ENCODE measurements at regions not wholly inside any gene's neighbourhood (a gene's known extent, or its start where the extent isn't known, plus 50 kb on each side); places are given as distances from the start of the nearest gene placed in this dataset.

- intact Hi-C loops (cut with micrococcal nuclease; ENCODE audit: unreplicated experiment) (no loop called here), in situ Hi-C loops (cut with HindIII; ENCODE audit: extremely low pct_ligation_motif_present, low pct_unique_long_range_greater_than_20kb) (no loop called here)
- 0 out of 2 replicates have a peak, but pooled peaks have one; percentile 25 for TF ChIP-seq ATF7 (IDR thresholded peaks at IDR 0.05)
- TF ChIP-seq ATF7 (CRISPR knock-in tag; IDR thresholded peaks at IDR 0.05), result no peak
- no peak for TF ChIP-seq KDM5A (IDR thresholded peaks at IDR 0.05; ENCODE audit: borderline replicate concordance, low read length)
- Histone ChIP-seq H3K4me1 (ENCODE audit: insufficient read depth, low read length) (no peaks in the 10 kb centered on the region), H3K9ac (ENCODE audit: insufficient read depth, low read depth, low read length) (no peak overlapping the region), H3K27ac (ENCODE audit: extremely low read length, insufficient read depth, low read length) (no peak overlapping the region), H3K4me2 (ENCODE audit: low read depth, low read length) (no peak overlapping the region), H3K36me3 (replicated peaks in 1 of 2; ENCODE audit: control insufficient read depth in 1 of 2, insufficient read depth in 2 of 2, low read length in 2 of 2) (no peaks in the 10 kb centered on the region), H4K20me1 (ENCODE audit: insufficient read depth, low read length) (no peaks in the 10 kb centered on the region), H3K27me3 (ENCODE audit: control insufficient read depth in 1 of 2, insufficient read depth in 2 of 2, low read length in 2 of 2) (peaks cover 0 to 3% of the 10 kb centered on the region in 2 experiments; a peak in 1 of 5 replicates), H2AFZ (ENCODE audit: low read length) (no peak overlapping the region), H3K79me2 (ENCODE audit: insufficient read depth, low read length) (no peaks in the 10 kb centered on the region), H3K9me3 (ENCODE audit: low read length) (no peaks in the 10 kb centered on the region), H3K4me3 (replicated peaks in 1 of 3; ENCODE audit: insufficient read depth in 1 of 3, low read depth in 2 of 3, low read length in 3 of 3) (no peak overlapping the region)
- FAIRE-seq (no peak), ATAC-seq (no peak), DNase-seq (ENCODE audit: low spot score) (no peak)
- no TSS peak for BruUV-seq (replicated peaks)
- ChIA-PET POLR2A (no interaction called here), CTCF (ENCODE audit: low intra/inter-chr PET ratio, low total read pairs) (no interaction called here)
- WGBS (ENCODE audit: low lambda C conversion rate), result 45% methylated on average over 3 of the region's 3 CpGs
Observed at GRCh38 chr20:40863355-40863919, 165.2 kb upstream of the TOP1 start.

GRCh38 chr20:40864470-40864869 is 164.2 kb upstream of the TOP1 start:
- in situ Hi-C loops (cut with HindIII; ENCODE audit: extremely low pct_ligation_motif_present, low pct_unique_long_range_greater_than_20kb), result no loop called here
- 71% methylated on average over 1 of the region's 1 CpG for WGBS (ENCODE audit: low lambda C conversion rate)
- Histone ChIP-seq H3K36me3 (replicated peaks in 1 of 2; ENCODE audit: control insufficient read depth in 1 of 2, insufficient read depth in 2 of 2, low read length in 2 of 2) (no peaks in the 10 kb centered on the region), H3K79me2 (ENCODE audit: insufficient read depth, low read length) (no peaks in the 10 kb centered on the region), H3K4me3 (replicated peaks in 1 of 3; ENCODE audit: insufficient read depth in 1 of 3, low read depth in 2 of 3, low read length in 3 of 3) (no peak overlapping the region), H3K9me3 (ENCODE audit: low read length) (peaks cover 6% of the 10 kb centered on the region; the same call in 1 of the 2 replicates), H3K4me2 (ENCODE audit: low read depth, low read length) (no peak overlapping the region), H3K4me1 (ENCODE audit: insufficient read depth, low read length) (no peaks in the 10 kb centered on the region), H4K20me1 (ENCODE audit: insufficient read depth, low read length) (no peaks in the 10 kb centered on the region), H2AFZ (ENCODE audit: low read length) (no peak overlapping the region), H3K27me3 (ENCODE audit: control insufficient read depth in 1 of 2, insufficient read depth in 2 of 2, low read length in 2 of 2) (no peaks in the 10 kb centered on the region), H3K9ac (ENCODE audit: insufficient read depth, low read depth, low read length) (no peak overlapping the region), H3K27ac (ENCODE audit: extremely low read length, insufficient read depth, low read length) (no peak overlapping the region)
- ChIA-PET CTCF (ENCODE audit: low intra/inter-chr PET ratio, low total read pairs) (no interaction called here), POLR2A (no interaction called here)
- BruUV-seq (replicated peaks), result no TSS peak
- no peak for DNase-seq (ENCODE audit: low spot score)
- intact Hi-C loops (cut with micrococcal nuclease; ENCODE audit: unreplicated experiment), result no loop called here
- TF ChIP-seq NONO (IDR thresholded peaks at IDR 0.05), result 0 out of 2 replicates have a peak, but pooled peaks have one; percentile 59
- no peak for TF ChIP-seq NONO (CRISPR knock-in tag; conservative IDR thresholded peaks at IDR 0.05)
- no peak for TF ChIP-seq ZNF768 (CRISPR knock-in tag; IDR thresholded peaks at IDR 0.05)
- no peak for TF ChIP-seq ZFP62 (CRISPR knock-in tag; IDR thresholded peaks at IDR 0.05)
- peak; percentile 41; the same call in 1 of the 2 replicates for TF ChIP-seq FOXP1 (IDR thresholded peaks at IDR 0.05)
- TF ChIP-seq FOXP1 (CRISPR knock-in tag; IDR thresholded peaks at IDR 0.05), result no peak
- TF ChIP-seq IKZF1 (IDR thresholded peaks at IDR 0.05), result peak; percentile 78; the same call in 1 of the 2 replicates
- TF ChIP-seq RELA (CRISPR knock-in tag; IDR thresholded peaks at IDR 0.05), result no peak
- TF ChIP-seq HNRNPK (IDR thresholded peaks at IDR 0.05; ENCODE audit: low read depth, low read length, poor library complexity, severe bottlenecking), result peak; percentile 31
- TF ChIP-seq PLRG1 (conservative IDR thresholded peaks at IDR 0.05), result 0 out of 2 replicates have a peak, but pooled peaks have one; percentile 51
- no peak for TF ChIP-seq HBP1 (CRISPR knock-in tag; IDR thresholded peaks at IDR 0.05; ENCODE audit: low read depth)
- no peak for TF ChIP-seq E2F5 (CRISPR knock-in tag; conservative IDR thresholded peaks at IDR 0.05)
- no peak for FAIRE-seq
- no peak for ATAC-seq
